Brain pericyte (primary cell): ENCODE measurements at regions not wholly inside any gene's neighbourhood (a gene's known extent, or its start where the extent isn't known, plus 50 kb on each side); places are given as distances from the start of the nearest gene placed in this dataset.
A peak's percentile ranks its signal among the peaks of the same experiment; 100 is the strongest.

Experiments used
- DNase-seq: peaks from one replicate; pipeline ENCODE4 v3.0.0-alpha.2; 2012; ENCODE audit warnings: low read depth, low spot score

DNA sequence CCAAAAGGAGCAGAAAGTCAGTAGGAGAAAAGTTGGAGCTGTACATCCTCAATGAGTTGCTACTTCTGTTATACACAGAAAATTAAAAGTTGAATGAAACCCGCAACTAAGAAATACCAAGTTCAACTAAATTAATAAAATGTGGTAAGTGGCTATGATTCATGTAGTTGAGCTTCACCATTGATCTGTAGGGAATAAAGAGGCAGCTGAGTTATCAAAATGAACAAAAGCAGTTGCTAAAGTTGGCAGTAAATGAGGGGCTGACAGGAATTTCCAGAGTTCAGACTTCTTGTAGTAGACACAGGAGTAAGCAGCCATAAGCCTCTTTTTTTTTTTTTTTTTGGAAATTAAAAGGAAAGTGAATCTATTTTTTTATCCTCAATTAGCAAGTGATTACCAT is 234.6 kb downstream of the POSTN start:
- DNase-seq: no peak

- DNase-seq: no peak
Measured at GRCh38 chr13:37361608-37362007, 237.0 kb downstream of the POSTN start.

- no peak for DNase-seq
Measured at GRCh38 chr13:37360556-37360955, 238.0 kb downstream of the POSTN start.

- DNase-seq: no peak
Measured at GRCh38 chr13:37357548-37357947, 241.0 kb downstream of the POSTN start.

GRCh38 chr13:37353911-37354310 is 244.7 kb downstream of the POSTN start:
- DNase-seq: no peak

DNA sequence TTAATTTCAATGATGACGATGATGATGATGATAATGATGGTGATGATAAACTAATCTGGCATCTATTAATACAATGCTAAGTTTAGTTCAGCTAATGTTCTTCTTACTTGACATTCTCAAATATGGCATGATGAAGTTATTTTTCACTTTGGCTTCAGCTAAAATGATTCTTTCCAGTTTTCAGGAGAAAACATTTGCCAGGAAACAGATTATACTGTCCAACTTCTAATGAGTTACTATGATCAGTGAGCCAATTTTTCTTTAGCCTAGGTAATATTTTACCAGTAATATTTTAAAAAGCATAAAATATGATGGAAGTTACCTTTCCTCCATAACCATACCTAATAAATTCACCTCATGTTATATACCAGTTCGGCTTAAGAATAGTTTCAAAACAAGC is 245.7 kb upstream of the CSNK1A1L start:
- no peak for DNase-seq

DNA sequence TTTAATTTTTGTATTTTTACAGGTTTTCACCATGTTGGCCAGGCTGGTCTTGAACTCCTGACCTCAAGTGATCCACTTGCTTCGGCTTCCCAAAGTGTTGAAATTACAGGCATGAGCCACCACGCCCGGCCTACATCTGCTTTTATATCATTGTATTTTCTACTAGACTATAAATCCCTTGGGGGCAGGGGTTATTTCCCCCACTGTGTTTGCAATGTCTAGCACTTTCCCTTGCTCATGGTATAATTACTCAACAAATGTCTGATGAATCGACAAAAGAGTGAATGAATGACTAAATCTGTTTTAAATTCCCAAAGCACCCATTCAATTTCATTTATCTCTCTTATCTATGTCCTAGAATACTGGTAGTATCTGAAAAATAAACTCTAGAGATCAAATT is 244.5 kb upstream of the CSNK1A1L start:
- peak; percentile 30 for DNase-seq

DNA sequence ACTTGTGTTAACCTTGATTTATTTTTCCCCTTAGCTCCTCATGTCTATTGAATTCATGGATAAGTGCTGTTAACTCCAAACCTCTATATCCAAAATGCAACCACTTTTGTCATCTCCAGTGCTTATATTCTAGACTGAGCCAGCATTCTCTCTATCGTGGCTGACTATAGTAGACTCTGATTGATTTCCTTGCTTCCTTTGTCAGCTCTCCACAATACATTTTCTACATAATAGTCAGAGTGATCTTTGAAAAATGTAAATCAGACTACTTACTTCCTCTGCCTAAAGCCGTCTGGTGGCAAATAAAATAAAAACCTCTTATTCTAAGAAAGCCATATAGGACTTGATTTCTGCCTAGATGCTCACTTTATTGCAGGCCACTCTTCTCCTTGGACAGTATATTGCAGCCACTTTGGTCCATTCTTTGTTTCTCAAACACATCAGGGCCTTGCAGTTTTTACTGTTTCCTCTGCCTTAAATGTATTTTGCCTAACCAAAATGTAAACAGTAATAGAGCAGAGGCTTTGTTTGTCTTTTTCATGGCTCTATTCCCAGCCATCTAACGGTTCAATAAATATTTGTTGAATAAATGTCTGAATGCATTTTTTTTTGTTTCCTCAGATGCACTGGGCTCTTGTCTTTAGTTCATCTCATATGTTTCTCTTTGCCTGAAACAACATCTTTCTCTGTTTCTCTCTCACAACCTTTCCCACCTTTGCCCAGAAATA is 243.6 kb upstream of the CSNK1A1L start:
- DNase-seq: peak; percentile 78

- DNase-seq: no peak
Measured at GRCh38 chr13:37345869-37346268, 240.4 kb upstream of the CSNK1A1L start.

- DNase-seq: no peak
Measured at GRCh38 chr13:37345391-37345790, 239.9 kb upstream of the CSNK1A1L start.

DNA sequence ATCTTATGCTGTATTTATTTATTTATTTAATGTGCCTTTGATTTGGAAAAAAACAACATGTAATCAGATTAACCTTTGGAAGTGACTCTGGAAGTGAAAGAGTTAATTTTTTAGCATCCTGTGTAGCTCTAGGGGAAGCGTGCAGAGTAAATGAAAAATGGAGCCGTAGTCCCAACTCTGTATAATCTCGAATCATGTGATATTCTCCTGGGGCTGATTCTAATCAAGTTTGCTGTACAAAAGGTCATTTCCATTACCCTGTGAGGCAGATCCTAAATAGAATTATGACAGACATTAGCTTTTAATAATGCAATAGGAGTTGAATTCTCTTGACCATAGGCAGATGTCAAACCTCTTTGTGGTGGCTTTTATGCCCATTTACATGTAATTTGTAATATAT is 238.6 kb upstream of the CSNK1A1L start:
- no peak for DNase-seq

DNA sequence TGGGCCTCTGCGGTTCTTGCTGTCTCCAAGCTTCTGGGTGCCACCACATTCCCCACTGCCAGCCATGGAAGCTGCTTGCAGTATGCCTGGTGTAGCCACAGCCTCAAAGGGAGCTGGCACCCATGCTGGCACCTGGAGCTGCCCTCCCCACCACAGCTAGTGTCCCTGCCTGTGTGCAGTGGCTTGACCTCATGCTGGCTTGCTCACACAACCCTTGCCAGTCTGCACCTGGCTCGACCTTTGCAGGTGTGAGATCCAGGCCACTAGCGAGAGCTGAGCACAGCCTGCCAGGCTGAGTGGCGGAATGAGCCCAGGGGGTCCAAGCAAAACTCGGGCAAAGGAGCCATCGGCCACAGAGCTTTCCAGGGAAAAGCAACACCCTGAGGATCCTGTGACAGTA is 236.7 kb upstream of the CSNK1A1L start:
- no peak for DNase-seq

- no peak for DNase-seq
Measured at GRCh38 chr13:37340901-37341670, 235.6 kb upstream of the CSNK1A1L start.

GRCh38 chr13:37339386-37339735 is 233.9 kb upstream of the CSNK1A1L start:
- DNase-seq: no peak

- DNase-seq: no peak
Measured at GRCh38 chr13:37338726-37339385, 233.4 kb upstream of the CSNK1A1L start.

GRCh38 chr13:37326334-37326733 is 220.9 kb upstream of the CSNK1A1L start:
- DNase-seq: no peak

DNA sequence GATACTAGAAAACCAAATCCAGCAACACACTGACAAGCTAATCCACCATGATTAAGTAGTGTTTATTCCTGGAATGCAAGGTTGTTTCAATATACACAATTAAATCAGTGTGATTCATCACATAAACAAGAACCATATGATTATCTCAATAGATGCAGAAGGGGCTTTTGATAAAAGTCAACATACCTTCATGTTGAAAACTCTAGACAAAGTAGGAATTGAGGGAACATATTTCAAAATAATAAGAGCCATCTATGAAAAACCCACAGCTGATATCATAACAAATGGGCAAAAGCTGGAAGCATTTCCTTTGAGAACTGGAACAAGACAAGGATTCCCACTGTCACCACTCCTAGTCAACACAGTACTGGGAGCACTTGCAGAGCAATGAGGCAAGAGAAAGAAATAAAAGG is 213.6 kb upstream of the CSNK1A1L start:
- no peak for DNase-seq

DNA sequence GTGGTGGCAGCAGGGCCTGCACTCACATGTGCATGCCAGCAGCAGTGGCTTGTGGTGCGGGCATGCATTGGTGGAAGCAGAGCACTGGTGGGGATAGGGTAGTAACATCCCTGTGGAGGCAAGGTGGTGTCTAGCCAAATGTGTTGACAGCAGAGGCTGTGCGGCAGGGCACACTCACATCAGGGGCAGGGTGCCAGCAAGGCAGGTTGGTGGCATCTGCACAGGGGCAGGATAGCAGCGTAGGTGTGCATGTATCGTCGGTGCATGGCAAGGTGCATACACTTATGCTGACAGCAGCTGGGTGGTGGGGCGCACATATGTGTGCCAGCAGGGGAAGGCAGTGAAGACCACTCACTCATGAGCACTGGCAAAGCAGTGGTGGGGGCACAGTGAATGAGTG is 211.5 kb upstream of the CSNK1A1L start:
- DNase-seq: no peak

GRCh38 chr13:37313372-37313771 is 207.9 kb upstream of the CSNK1A1L start:
- DNase-seq: peak; percentile 1

DNA sequence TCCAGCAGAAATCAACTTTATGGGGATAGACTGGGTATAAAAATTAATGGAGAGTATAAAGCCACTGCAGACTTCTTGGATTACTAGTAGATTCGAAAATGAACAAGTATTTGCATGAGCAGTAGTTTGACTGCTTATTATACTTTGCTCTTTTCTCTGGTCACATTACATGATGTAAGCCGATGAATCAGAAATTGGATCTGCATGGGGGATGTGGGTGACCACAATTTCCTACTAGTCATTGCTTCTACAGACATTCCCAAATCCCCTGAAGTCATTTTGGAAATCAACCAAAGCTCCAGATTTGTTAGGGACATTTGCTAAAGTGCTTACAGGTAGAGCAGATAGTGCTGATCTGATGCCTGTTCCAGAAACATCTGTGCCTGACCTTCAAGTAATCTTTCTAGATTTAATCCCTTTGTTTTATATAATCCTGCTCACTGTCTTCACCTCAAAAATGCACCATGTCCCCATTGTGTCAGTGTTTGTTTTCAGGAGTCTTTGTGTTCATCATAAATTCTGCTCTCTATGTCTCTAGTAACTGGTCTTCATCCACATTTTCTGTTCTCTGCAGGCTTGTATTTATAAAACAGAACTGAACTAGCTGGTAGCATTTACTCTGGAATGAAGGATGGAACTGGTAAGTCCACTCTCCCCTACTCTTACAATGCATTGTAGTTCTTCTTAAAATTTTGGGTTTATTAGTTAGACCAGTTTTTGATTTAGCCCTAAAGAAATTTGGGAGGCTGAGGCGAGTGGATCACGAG is 201.5 kb upstream of the CSNK1A1L start:
- DNase-seq: peak; percentile 33

DNA sequence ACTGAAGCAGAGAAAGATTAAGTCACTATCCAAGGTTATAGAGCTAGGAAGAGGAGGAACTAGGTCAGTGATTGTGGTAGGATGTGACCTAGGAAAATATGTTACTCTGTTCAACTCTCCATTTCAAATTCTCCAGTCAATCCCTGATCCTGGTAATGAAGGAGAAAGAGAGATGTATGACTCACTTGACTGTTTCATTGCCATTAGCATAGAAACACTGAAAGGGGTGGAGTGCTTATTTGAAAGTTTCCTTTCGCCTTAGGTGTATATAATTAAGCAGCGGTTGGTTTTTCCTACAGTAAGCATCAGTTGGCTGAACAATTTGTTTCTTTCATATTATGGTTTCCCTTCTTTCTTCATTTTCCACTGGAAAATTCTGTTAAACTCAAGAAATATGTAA is 198.1 kb upstream of the CSNK1A1L start:
- DNase-seq: no peak

DNA sequence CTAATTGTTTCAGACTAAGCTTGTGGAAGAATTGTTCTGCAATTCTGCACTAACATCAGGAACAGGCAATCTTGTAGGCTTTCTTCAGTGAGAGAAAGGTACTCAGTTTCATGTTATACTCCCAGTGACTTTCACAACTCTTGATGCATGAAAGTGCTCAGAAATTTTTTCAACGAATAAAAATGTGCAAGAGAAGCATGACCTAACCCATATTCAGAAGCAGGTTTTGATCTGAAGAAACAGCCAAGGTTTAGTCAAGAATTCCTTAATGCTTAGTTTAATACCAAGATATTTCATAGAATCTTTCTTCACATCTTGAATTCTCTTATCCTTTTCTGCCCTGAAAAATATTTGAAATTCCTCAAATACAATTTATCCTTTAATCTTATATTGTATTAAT is 197.2 kb upstream of the CSNK1A1L start:
- DNase-seq: no peak
